ENCODE measurements at regions not wholly inside any gene's neighbourhood (a gene's known extent, or its start where the extent isn't known, plus 50 kb on each side); places are given as distances from the start of the nearest gene placed in this dataset.
"Not testable (repeated sequence)": the region's sequence is repeated elsewhere in the genome, so short reads cannot be mapped to it uniquely, and the experiment has no call there.

GRCh38 chr15:37394402-37395099 lies 294.2 kb upstream of the MEIS2 start:
- FAIRE-seq = no peak

GRCh38 chr15:37395100-37395468 lies 294.7 kb upstream of the MEIS2 start:
- DNase-seq (ENCODE audit: low spot score in 2 of 2) = no peak

More at GRCh38 chr15:37394402-37395099, 294.2 kb upstream of the MEIS2 start:
- no peak for DNase-seq (ENCODE audit: low spot score in 2 of 2)

GRCh38 chr15:37397266-37398022 lies 297.1 kb upstream of the MEIS2 start:
- FAIRE-seq (no peak), DNase-seq (ENCODE audit: low spot score in 2 of 2) (no peak)

More at GRCh38 chr15:37395100-37395468, 294.7 kb upstream of the MEIS2 start:
- FAIRE-seq = no peak

- FAIRE-seq (no peak), DNase-seq (ENCODE audit: low spot score in 2 of 2) (no peak)
These were observed 315.8 kb upstream of the MEIS2 start for GRCh38 chr15:37416103-37416502.

GRCh38 chr15:37425541-37425940 lies 325.2 kb upstream of the MEIS2 start:
- no peak for FAIRE-seq
- no peak for DNase-seq (ENCODE audit: low spot score in 2 of 2)

- not testable (repeated sequence) for DNase-seq (ENCODE audit: low spot score in 2 of 2); FAIRE-seq
These were observed 327.0 kb upstream of the MEIS2 start for GRCh38 chr15:37427393-37427792.

- no peak for DNase-seq (ENCODE audit: low spot score in 2 of 2)
- FAIRE-seq = no peak
These were observed 346.6 kb upstream of the MEIS2 start for GRCh38 chr15:37446921-37447320.

- FAIRE-seq (no peak), DNase-seq (ENCODE audit: low spot score in 2 of 2) (no peak)
These were observed 352.1 kb upstream of the MEIS2 start for GRCh38 chr15:37452498-37452897.

- peak; percentile 79 for FAIRE-seq
- DNase-seq (ENCODE audit: low spot score in 2 of 2) = no peak
These were observed 380.1 kb upstream of the MEIS2 start for GRCh38 chr15:37480482-37480881.

- FAIRE-seq (no peak), DNase-seq (ENCODE audit: low spot score in 2 of 2) (no peak)
These were observed 380.8 kb upstream of the MEIS2 start for GRCh38 chr15:37481126-37481525.

- FAIRE-seq (no peak), DNase-seq (ENCODE audit: low spot score in 2 of 2) (no peak)
These were observed 383.4 kb upstream of the MEIS2 start for GRCh38 chr15:37483779-37484178.

GRCh38 chr15:37485056-37485455 lies 384.7 kb upstream of the MEIS2 start:
- no peak for FAIRE-seq

GRCh38 chr15:37490707-37491106 lies 390.4 kb upstream of the MEIS2 start:
- no peak for DNase-seq (ENCODE audit: low spot score in 2 of 2)
- FAIRE-seq = no peak

More at GRCh38 chr15:37485056-37485455, 384.7 kb upstream of the MEIS2 start:
- DNase-seq (ENCODE audit: low spot score in 2 of 2) = no peak

- DNase-seq (ENCODE audit: low spot score in 2 of 2) (no peak), FAIRE-seq (no peak)
These were observed 416.3 kb upstream of the MEIS2 start for GRCh38 chr15:37516621-37517020.

- no peak for DNase-seq (ENCODE audit: low spot score in 2 of 2)
These were observed 417.0 kb upstream of the MEIS2 start for GRCh38 chr15:37517191-37517895.

GRCh38 chr15:37518436-37518835 lies 416.0 kb upstream of the TMCO5A start:
- no peak for DNase-seq (ENCODE audit: low spot score in 2 of 2)
- no peak for FAIRE-seq

More at GRCh38 chr15:37517191-37517895, 417.0 kb upstream of the MEIS2 start:
- no peak for FAIRE-seq

- DNase-seq (ENCODE audit: low spot score in 2 of 2) (no peak), FAIRE-seq (no peak)
These were observed 414.4 kb upstream of the TMCO5A start for GRCh38 chr15:37520026-37520425.

- DNase-seq (ENCODE audit: low spot score in 2 of 2) = no peak
- peak; percentile 33 for FAIRE-seq
These were observed 413.6 kb upstream of the TMCO5A start for GRCh38 chr15:37520882-37521281.

- DNase-seq (ENCODE audit: low spot score in 2 of 2) (no peak), FAIRE-seq (no peak)
These were observed 409.8 kb upstream of the TMCO5A start for GRCh38 chr15:37524601-37525000.

GRCh38 chr15:37528432-37528831 lies 406.0 kb upstream of the TMCO5A start:
- DNase-seq (ENCODE audit: low spot score in 2 of 2) (no peak), FAIRE-seq (no peak)

- DNase-seq (ENCODE audit: low spot score in 2 of 2) (no peak), FAIRE-seq (no peak)
These were observed 397.4 kb upstream of the TMCO5A start for GRCh38 chr15:37536967-37537605.
